ENCODE measurements at regions not wholly inside any gene's neighbourhood (a gene's known extent, or its start where the extent isn't known, plus 50 kb on each side); places are given as distances from the start of the nearest gene placed in this dataset.

GRCh38 chr3:159112724-159113123 lies 310.9 kb downstream of the MFSD1 start:
- Histone ChIP-seq H3K36me3 (ENCODE audit: control insufficient read depth in 5 of 5, insufficient read depth in 5 of 5, low read length in 5 of 5) (no peaks in the 10 kb centered on the region), H3K4me1 (ENCODE audit: control insufficient read depth in 5 of 5, insufficient read depth in 5 of 5, low read length in 5 of 5) (no peaks in the 10 kb centered on the region), H3K9me3 (ENCODE audit: control insufficient read depth in 5 of 5, low read length in 5 of 5) (no peaks in the 10 kb centered on the region), H3K9ac (ENCODE audit: low read length in 5 of 5) (no peak overlapping the region), H3K27ac (ENCODE audit: low read depth, low read length) (no peak overlapping the region), H3K27me3 (ENCODE audit: control insufficient read depth in 5 of 5, insufficient read depth in 4 of 5, low read length in 5 of 5) (no peaks in the 10 kb centered on the region), H3K4me3 (ENCODE audit: low read depth in 1 of 5, low read length in 5 of 5) (no peak overlapping the region)

GRCh38 chr3:159113221-159113875 lies 311.5 kb downstream of the MFSD1 start:
- no peaks in the 10 kb centered on the region for H3K27me3 ChIP-seq (ENCODE audit: control insufficient read depth in 5 of 5, insufficient read depth in 4 of 5, low read length in 5 of 5)
- no peak overlapping the region for H3K4me3 ChIP-seq (ENCODE audit: low read depth in 1 of 5, low read length in 5 of 5)
- no peaks in the 10 kb centered on the region for H3K36me3 ChIP-seq (ENCODE audit: control insufficient read depth in 5 of 5, insufficient read depth in 5 of 5, low read length in 5 of 5)
- H3K9ac ChIP-seq (ENCODE audit: low read length in 5 of 5), result no peak overlapping the region
- H3K27ac ChIP-seq (ENCODE audit: low read depth, low read length), result no peak overlapping the region
- no peaks in the 10 kb centered on the region for H3K9me3 ChIP-seq (ENCODE audit: control insufficient read depth in 5 of 5, low read length in 5 of 5)
- H3K4me1 ChIP-seq (ENCODE audit: control insufficient read depth in 5 of 5, insufficient read depth in 5 of 5, low read length in 5 of 5), result no peaks in the 10 kb centered on the region

GRCh38 chr3:159114582-159114981 lies 312.7 kb downstream of the MFSD1 start:
- no peak overlapping the region for H3K27ac ChIP-seq (ENCODE audit: low read depth, low read length)
- H3K9me3 ChIP-seq (ENCODE audit: control insufficient read depth in 5 of 5, low read length in 5 of 5), result no peaks in the 10 kb centered on the region
- no peak overlapping the region for H3K9ac ChIP-seq (ENCODE audit: low read length in 5 of 5)
- H3K27me3 ChIP-seq (ENCODE audit: control insufficient read depth in 5 of 5, insufficient read depth in 4 of 5, low read length in 5 of 5), result no peaks in the 10 kb centered on the region
- no peaks in the 10 kb centered on the region for H3K4me1 ChIP-seq (ENCODE audit: control insufficient read depth in 5 of 5, insufficient read depth in 5 of 5, low read length in 5 of 5)
- H3K4me3 ChIP-seq (ENCODE audit: low read depth in 1 of 5, low read length in 5 of 5), result no peak overlapping the region
- no peaks in the 10 kb centered on the region for H3K36me3 ChIP-seq (ENCODE audit: control insufficient read depth in 5 of 5, insufficient read depth in 5 of 5, low read length in 5 of 5)

- Histone ChIP-seq H3K4me3 (ENCODE audit: low read depth in 1 of 5, low read length in 5 of 5) (no peak overlapping the region), H3K9me3 (ENCODE audit: control insufficient read depth in 5 of 5, low read length in 5 of 5) (no peaks in the 10 kb centered on the region)
These were observed 322.0 kb downstream of the MFSD1 start for GRCh38 chr3:159123877-159124276.

GRCh38 chr3:159126261-159127020 lies 324.6 kb downstream of the MFSD1 start:
- Histone ChIP-seq H3K4me3 (ENCODE audit: low read depth in 1 of 5, low read length in 5 of 5) (no peak overlapping the region), H3K27me3 (ENCODE audit: control insufficient read depth in 5 of 5, insufficient read depth in 4 of 5, low read length in 5 of 5) (no peaks in the 10 kb centered on the region), H3K9me3 (ENCODE audit: control insufficient read depth in 5 of 5, low read length in 5 of 5) (no peaks in the 10 kb centered on the region), H3K9ac (ENCODE audit: low read length in 5 of 5) (no peak overlapping the region), H3K4me1 (ENCODE audit: control insufficient read depth in 5 of 5, insufficient read depth in 5 of 5, low read length in 5 of 5) (peaks cover 0 to 4% (median 0%) of the 10 kb centered on the region in 5 donors), H3K36me3 (ENCODE audit: control insufficient read depth in 5 of 5, insufficient read depth in 5 of 5, low read length in 5 of 5) (no peaks in the 10 kb centered on the region), H3K27ac (ENCODE audit: low read depth, low read length) (no peak overlapping the region)

More at GRCh38 chr3:159123877-159124276, 322.0 kb downstream of the MFSD1 start:
- Histone ChIP-seq H3K9ac (ENCODE audit: low read length in 5 of 5) (no peak overlapping the region), H3K27me3 (ENCODE audit: control insufficient read depth in 5 of 5, insufficient read depth in 4 of 5, low read length in 5 of 5) (no peaks in the 10 kb centered on the region), H3K27ac (ENCODE audit: low read depth, low read length) (no peak overlapping the region), H3K36me3 (ENCODE audit: control insufficient read depth in 5 of 5, insufficient read depth in 5 of 5, low read length in 5 of 5) (no peaks in the 10 kb centered on the region), H3K4me1 (ENCODE audit: control insufficient read depth in 5 of 5, insufficient read depth in 5 of 5, low read length in 5 of 5) (peaks cover 0 to 4% (median 0%) of the 10 kb centered on the region in 5 donors)

GRCh38 chr3:159127021-159127392 lies 325.2 kb downstream of the MFSD1 start:
- Histone ChIP-seq H3K4me1 (ENCODE audit: control insufficient read depth in 5 of 5, insufficient read depth in 5 of 5, low read length in 5 of 5) (peaks cover 0 to 4% (median 0%) of the 10 kb centered on the region in 5 donors), H3K9me3 (ENCODE audit: control insufficient read depth in 5 of 5, low read length in 5 of 5) (no peaks in the 10 kb centered on the region), H3K9ac (ENCODE audit: low read length in 5 of 5) (no peak overlapping the region), H3K4me3 (ENCODE audit: low read depth in 1 of 5, low read length in 5 of 5) (no peak overlapping the region), H3K27ac (ENCODE audit: low read depth, low read length) (no peak overlapping the region), H3K36me3 (ENCODE audit: control insufficient read depth in 5 of 5, insufficient read depth in 5 of 5, low read length in 5 of 5) (no peaks in the 10 kb centered on the region), H3K27me3 (ENCODE audit: control insufficient read depth in 5 of 5, insufficient read depth in 4 of 5, low read length in 5 of 5) (no peaks in the 10 kb centered on the region)

GRCh38 chr3:159128628-159129027 lies 326.8 kb downstream of the MFSD1 start:
- Histone ChIP-seq H3K27me3 (ENCODE audit: control insufficient read depth in 5 of 5, insufficient read depth in 4 of 5, low read length in 5 of 5) (no peaks in the 10 kb centered on the region), H3K4me1 (ENCODE audit: control insufficient read depth in 5 of 5, insufficient read depth in 5 of 5, low read length in 5 of 5) (peaks cover 0 to 4% (median 0%) of the 10 kb centered on the region in 5 donors), H3K27ac (ENCODE audit: low read depth, low read length) (no peak overlapping the region)

GRCh38 chr3:159130108-159130507 lies 328.3 kb downstream of the MFSD1 start:
- Histone ChIP-seq H3K9me3 (ENCODE audit: control insufficient read depth in 5 of 5, low read length in 5 of 5) (no peaks in the 10 kb centered on the region), H3K4me3 (ENCODE audit: low read depth in 1 of 5, low read length in 5 of 5) (no peak overlapping the region), H3K9ac (ENCODE audit: low read length in 5 of 5) (no peak overlapping the region), H3K4me1 (ENCODE audit: control insufficient read depth in 5 of 5, insufficient read depth in 5 of 5, low read length in 5 of 5) (peaks cover 0 to 4% (median 0%) of the 10 kb centered on the region in 5 donors), H3K27ac (ENCODE audit: low read depth, low read length) (no peak overlapping the region), H3K27me3 (ENCODE audit: control insufficient read depth in 5 of 5, insufficient read depth in 4 of 5, low read length in 5 of 5) (no peaks in the 10 kb centered on the region), H3K36me3 (ENCODE audit: control insufficient read depth in 5 of 5, insufficient read depth in 5 of 5, low read length in 5 of 5) (no peaks in the 10 kb centered on the region)

More at GRCh38 chr3:159128628-159129027, 326.8 kb downstream of the MFSD1 start:
- Histone ChIP-seq H3K9ac (ENCODE audit: low read length in 5 of 5) (no peak overlapping the region), H3K4me3 (ENCODE audit: low read depth in 1 of 5, low read length in 5 of 5) (no peak overlapping the region), H3K36me3 (ENCODE audit: control insufficient read depth in 5 of 5, insufficient read depth in 5 of 5, low read length in 5 of 5) (no peaks in the 10 kb centered on the region), H3K9me3 (ENCODE audit: control insufficient read depth in 5 of 5, low read length in 5 of 5) (no peaks in the 10 kb centered on the region)

GRCh38 chr3:159131376-159131775 lies 329.5 kb downstream of the MFSD1 start:
- Histone ChIP-seq H3K9me3 (ENCODE audit: control insufficient read depth in 5 of 5, low read length in 5 of 5) (no peaks in the 10 kb centered on the region), H3K4me3 (ENCODE audit: low read depth in 1 of 5, low read length in 5 of 5) (no peak overlapping the region), H3K36me3 (ENCODE audit: control insufficient read depth in 5 of 5, insufficient read depth in 5 of 5, low read length in 5 of 5) (no peaks in the 10 kb centered on the region), H3K9ac (ENCODE audit: low read length in 5 of 5) (no peak overlapping the region), H3K27me3 (ENCODE audit: control insufficient read depth in 5 of 5, insufficient read depth in 4 of 5, low read length in 5 of 5) (no peaks in the 10 kb centered on the region), H3K27ac (ENCODE audit: low read depth, low read length) (no peak overlapping the region), H3K4me1 (ENCODE audit: control insufficient read depth in 5 of 5, insufficient read depth in 5 of 5, low read length in 5 of 5) (peaks cover 0 to 4% (median 0%) of the 10 kb centered on the region in 5 donors)

- H3K9me3 ChIP-seq (ENCODE audit: control insufficient read depth in 5 of 5, low read length in 5 of 5), result no peaks in the 10 kb centered on the region
- H3K9ac ChIP-seq (ENCODE audit: low read length in 5 of 5), result no peak overlapping the region
- no peak overlapping the region for H3K27ac ChIP-seq (ENCODE audit: low read depth, low read length)
These were observed 336.1 kb downstream of the MFSD1 start for GRCh38 chr3:159137949-159138348.

More at GRCh38 chr3:159137949-159138348, 336.1 kb downstream of the MFSD1 start:
- Histone ChIP-seq H3K4me1 (ENCODE audit: control insufficient read depth in 5 of 5, insufficient read depth in 5 of 5, low read length in 5 of 5) (peaks cover 0 to 5% (median 0%) of the 10 kb centered on the region in 5 donors), H3K36me3 (ENCODE audit: control insufficient read depth in 5 of 5, insufficient read depth in 5 of 5, low read length in 5 of 5) (no peaks in the 10 kb centered on the region), H3K27me3 (ENCODE audit: control insufficient read depth in 5 of 5, insufficient read depth in 4 of 5, low read length in 5 of 5) (no peaks in the 10 kb centered on the region), H3K4me3 (ENCODE audit: low read depth in 1 of 5, low read length in 5 of 5) (no peak overlapping the region)
